ENCODE measurements at regions not wholly inside any gene's neighbourhood (a gene's known extent, or its start where the extent isn't known, plus 50 kb on each side); places are given as distances from the start of the nearest gene placed in this dataset.

- no peak for DNase-seq (ENCODE audit: extremely low read depth in 1 of 4, low spot score in 3 of 4)
- Histone ChIP-seq H3K4me2 (ENCODE audit: insufficient read depth, low read length) (no peak overlapping the region), H3K9me3 (replicated peaks; ENCODE audit: control insufficient read depth, insufficient read depth, low read depth, low read length) (no peaks in the 10 kb centered on the region), H3K9me1 (ENCODE audit: control insufficient read depth, insufficient read depth, low read length) (no peaks in the 10 kb centered on the region), H3K79me2 (ENCODE audit: control insufficient read depth, insufficient read depth, low read length) (no peaks in the 10 kb centered on the region), H2AFZ (ENCODE audit: low read depth, low read length) (no peak overlapping the region), H3K27ac (ENCODE audit: extremely low read depth, low read depth, low read length) (no peak overlapping the region), H4K20me1 (replicated peaks; ENCODE audit: control insufficient read depth, insufficient read depth, low read length) (peaks cover 5% of the 10 kb centered on the region; the same call in 1 of the 2 replicates), H3K4me1 (replicated peaks in 1 of 2; ENCODE audit: control insufficient read depth in 2 of 2, insufficient read depth in 2 of 2, low read length in 2 of 2) (0 out of 5 replicates have a peak, but pooled peaks cover 0 to 4% of the 10 kb centered on the region in 2 experiments), H3K4me3 (no peak overlapping the region), H3K9ac (ENCODE audit: insufficient read depth in 1 of 2, low read depth in 2 of 2, low read length in 2 of 2) (no peak overlapping the region), H3K36me3 (ENCODE audit: control insufficient read depth, insufficient read depth, low read length) (no peaks in the 10 kb centered on the region), H3K27me3 (ENCODE audit: control insufficient read depth in 2 of 2, insufficient read depth in 2 of 2, low read length in 2 of 2) (peaks cover 10 to 59% of the 10 kb centered on the region in 2 experiments; a peak in 3 of 5 replicates)
- POLR2A ChIA-PET: no interaction called here
- CTCF ChIA-PET (ENCODE audit: low intra/inter-chr PET ratio): no interaction called here
- in situ Hi-C loops (cut with MboI) (no loop called here), intact Hi-C loops (cut with micrococcal nuclease) (no loop called here)
- under 1% methylated on average over 19 of the region's 19 CpGs for WGBS (ENCODE audit: insufficient coverage, low coverage, missing lambda C conversion rate)
- no TSS peak for BruUV-seq (replicated peaks)
- FAIRE-seq: no peak
- ATAC-seq: no peak
- TF ChIP-seq SAP30 (IDR thresholded peaks at IDR 0.05; ENCODE audit: borderline replicate concordance, insufficient read depth, low read depth, low read length, poor library complexity, severe bottlenecking): no peak
- no peak for TF ChIP-seq ETV5 (CRISPR knock-in tag; IDR thresholded peaks at IDR 0.05; ENCODE audit: low read depth)
- TF ChIP-seq ZNF24 (IDR thresholded peaks at IDR 0.05): no peak
- TF ChIP-seq, protein P1, sequence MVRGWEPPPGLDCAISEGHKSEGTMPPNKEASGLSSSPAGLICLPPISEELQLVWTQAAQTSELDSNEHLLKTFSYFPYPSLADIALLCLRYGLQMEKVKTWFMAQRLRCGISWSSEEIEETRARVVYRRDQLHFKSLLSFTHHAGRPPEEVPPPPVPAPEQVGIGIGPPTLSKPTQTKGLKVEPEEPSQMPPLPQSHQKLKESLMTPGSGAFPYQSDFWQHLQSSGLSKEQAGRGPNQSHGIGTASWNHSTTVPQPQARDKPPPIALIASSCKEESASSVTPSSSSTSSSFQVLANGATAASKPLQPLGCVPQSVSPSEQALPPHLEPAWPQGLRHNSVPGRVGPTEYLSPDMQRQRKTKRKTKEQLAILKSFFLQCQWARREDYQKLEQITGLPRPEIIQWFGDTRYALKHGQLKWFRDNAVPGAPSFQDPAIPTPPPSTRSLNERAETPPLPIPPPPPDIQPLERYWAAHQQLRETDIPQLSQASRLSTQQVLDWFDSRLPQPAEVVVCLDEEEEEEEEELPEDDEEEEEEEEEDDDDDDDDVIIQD (CRISPR knock-in tag; IDR thresholded peaks at IDR 0.05): no peak
- TF ChIP-seq, protein P2, sequence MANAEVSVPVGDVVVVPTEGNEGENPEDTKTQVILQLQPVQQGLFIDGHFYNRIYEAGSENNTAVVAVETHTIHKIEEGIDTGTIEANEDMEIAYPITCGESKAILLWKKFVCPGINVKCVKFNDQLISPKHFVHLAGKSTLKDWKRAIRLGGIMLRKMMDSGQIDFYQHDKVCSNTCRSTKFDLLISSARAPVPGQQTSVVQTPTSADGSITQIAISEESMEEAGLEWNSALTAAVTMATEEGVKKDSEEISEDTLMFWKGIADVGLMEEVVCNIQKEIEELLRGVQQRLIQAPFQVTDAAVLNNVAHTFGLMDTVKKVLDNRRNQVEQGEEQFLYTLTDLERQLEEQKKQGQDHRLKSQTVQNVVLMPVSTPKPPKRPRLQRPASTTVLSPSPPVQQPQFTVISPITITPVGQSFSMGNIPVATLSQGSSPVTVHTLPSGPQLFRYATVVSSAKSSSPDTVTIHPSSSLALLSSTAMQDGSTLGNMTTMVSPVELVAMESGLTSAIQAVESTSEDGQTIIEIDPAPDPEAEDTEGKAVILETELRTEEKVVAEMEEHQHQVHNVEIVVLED (CRISPR knock-in tag; IDR thresholded peaks at IDR 0.05): no peak
- no peak for TF ChIP-seq CHD4 (IDR thresholded peaks at IDR 0.05; ENCODE audit: insufficient read depth, insufficient replicate concordance, low read depth, low read length, poor library complexity, severe bottlenecking)
- TF ChIP-seq, protein P3, sequence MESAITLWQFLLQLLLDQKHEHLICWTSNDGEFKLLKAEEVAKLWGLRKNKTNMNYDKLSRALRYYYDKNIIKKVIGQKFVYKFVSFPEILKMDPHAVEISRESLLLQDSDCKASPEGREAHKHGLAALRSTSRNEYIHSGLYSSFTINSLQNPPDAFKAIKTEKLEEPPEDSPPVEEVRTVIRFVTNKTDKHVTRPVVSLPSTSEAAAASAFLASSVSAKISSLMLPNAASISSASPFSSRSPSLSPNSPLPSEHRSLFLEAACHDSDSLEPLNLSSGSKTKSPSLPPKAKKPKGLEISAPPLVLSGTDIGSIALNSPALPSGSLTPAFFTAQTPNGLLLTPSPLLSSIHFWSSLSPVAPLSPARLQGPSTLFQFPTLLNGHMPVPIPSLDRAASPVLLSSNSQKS (CRISPR knock-in tag; IDR thresholded peaks at IDR 0.05): no peak
- no peak for TF ChIP-seq RNF2 (IDR thresholded peaks at IDR 0.05)
- no peak for TF ChIP-seq NELFE (IDR thresholded peaks at IDR 0.05; ENCODE audit: insufficient read depth, insufficient read length)
- TF ChIP-seq POLR3A (IDR thresholded peaks at IDR 0.05; ENCODE audit: borderline replicate concordance, extremely low read depth, insufficient read depth, insufficient read length): no peak
- TF ChIP-seq SAFB (IDR thresholded peaks at IDR 0.05; ENCODE audit: borderline replicate concordance, low read depth, low read length): no peak
- no peak for TF ChIP-seq BRCA1 (IDR thresholded peaks at IDR 0.05)
- no peak for TF ChIP-seq BRCA1 (CRISPR knock-in tag; IDR thresholded peaks at IDR 0.05)
- TF ChIP-seq ADNP (tag; IDR thresholded peaks at IDR 0.05): no peak
- no peak for TF ChIP-seq MAZ (CRISPR knock-in tag; conservative IDR thresholded peaks at IDR 0.05 in 1 of 2, IDR thresholded peaks at IDR 0.05 in 1 of 2)
- TF ChIP-seq ZNF551 (CRISPR knock-in tag; IDR thresholded peaks at IDR 0.05): no peak
These were observed 115.6 kb upstream of the B3GAT1 start for GRCh38 chr11:134527382-134528243.
